Cardiac fibroblast (primary cell): ENCODE measurements at regions not wholly inside any gene's neighbourhood (a gene's known extent, or its start where the extent isn't known, plus 50 kb on each side); places are given as distances from the start of the nearest gene placed in this dataset.

Source experiments
- DNase-seq, 2 donors: peaks; one replicate each; pipeline versions ENCODE4 v3.0.0 to v3.0.0-alpha.2; 2010; ENCODE audit warnings: low read depth in 2 of 2
- H3K4me3 ChIP-seq, 2 donors: replicated peaks in 1 of 2; 1 replicate in 1 of 2; 2 replicates in 1 of 2; pipeline ENCODE4 v1.5.1; 2011; ENCODE audit warnings: low read depth in 2 of 2, low read length in 2 of 2, mild to moderate bottlenecking in 2 of 2, moderate library complexity in 1 of 2
- CTCF ChIP-seq: IDR thresholded peaks from one replicate; pipeline ENCODE4 v1.5.1; 2011; ENCODE audit warnings: low read depth, mild to moderate bottlenecking, low read length, inconsistent platforms

GRCh38 chr12:42683933-42684801, 94.6 kb upstream of the PRICKLE1 start:
- no peak for TF ChIP-seq CTCF

GRCh38 chr12:42683266-42683665, 93.7 kb upstream of the PRICKLE1 start:
- no peak overlapping the region for H3K4me3 ChIP-seq
- no peak for DNase-seq
- TF ChIP-seq CTCF, result no peak

More at GRCh38 chr12:42683933-42684801, 94.6 kb upstream of the PRICKLE1 start:
- H3K4me3 ChIP-seq, result no peak overlapping the region
- DNase-seq, result peak; percentile 14 to 68

GRCh38 chr12:42679466-42679865, 89.9 kb upstream of the PRICKLE1 start:
- no peak overlapping the region for H3K4me3 ChIP-seq
- TF ChIP-seq CTCF, result no peak
- DNase-seq, result peak in 1 of 2 donors; percentile 28

GRCh38 chr12:42677461-42677860, 87.9 kb upstream of the PRICKLE1 start:
- DNase-seq, result no peak
- H3K4me3 ChIP-seq, result no peak overlapping the region
- TF ChIP-seq CTCF, result no peak

- no peak for DNase-seq
- H3K4me3 ChIP-seq, result no peak overlapping the region
- no peak for TF ChIP-seq CTCF
Measured at GRCh38 chr12:42673535-42673934, 84.0 kb upstream of the PRICKLE1 start.

- TF ChIP-seq CTCF, result no peak
- DNase-seq, result no peak
- H3K4me3 ChIP-seq, result no peak overlapping the region
Measured at GRCh38 chr12:42670719-42671118, 81.2 kb upstream of the PRICKLE1 start.
